H1 (cell line): ENCODE measurements at regions not wholly inside any gene's neighbourhood (a gene's known extent, or its start where the extent isn't known, plus 50 kb on each side); places are given as distances from the start of the nearest gene placed in this dataset.

Experiments
- CTCF ChIA-PET: fragments of 300-600 bp; sonication (Branson Sonifier 250); formaldehyde crosslinking; loops from one replicate; lab custom pipeline; 2021; ENCODE audit not compliant: partially characterized antibody; lab: Charles Lee
- POLR2A ChIA-PET: fragments of 300-600 bp; sonication (Branson Sonifier 250); formaldehyde crosslinking; loops from one replicate; lab custom pipeline; 2021; ENCODE audit warnings: inconsistent platforms; ENCODE audit not compliant: partially characterized antibody; lab: Charles Lee
- DNase-seq, 2 experiments: peaks; one replicate each; pipeline versions ENCODE4 v3.0.0 to v3.0.0-alpha.2; 2010 to 2022; ENCODE audit warnings: low spot score in 2 of 2, low read depth in 1 of 2, mixed read lengths in 1 of 2
- FAIRE-seq: peaks from 2 replicates; lab custom pipeline; 2011; peaks lifted over from hg19 to GRCh38; lab: Jason Lieb, UNC
- H2AFZ ChIP-seq: 2 replicates; pipeline ENCODE4 v1.8.1; 2012; ENCODE audit warnings: low read length, inconsistent platforms
- H2AK5ac ChIP-seq: 2 replicates; pipeline ENCODE4 v1.6.1; 2013; ENCODE audit warnings: low read depth, low read length
- H2BK120ac ChIP-seq: replicated peaks from 2 replicates; pipeline ENCODE3; 2013; ENCODE audit warnings: low read depth, low read length, inconsistent platforms
- H2BK12ac ChIP-seq: 2 replicates; pipeline ENCODE4 v1.6.1; 2013; ENCODE audit warnings: low read depth, low read length
- H2BK15ac ChIP-seq: 2 replicates; pipeline ENCODE4 v1.6.1; 2013; ENCODE audit warnings: low read length
- H2BK20ac ChIP-seq: 2 replicates; pipeline ENCODE4 v1.6.1; 2013; ENCODE audit warnings: low read length
- H2BK5ac ChIP-seq: 2 replicates; pipeline ENCODE4 v1.6.1; 2013; ENCODE audit warnings: low read depth, low read length
- H3K14ac ChIP-seq: 2 replicates; pipeline ENCODE4 v1.6.1; 2013; ENCODE audit warnings: inconsistent platforms; ENCODE audit not compliant: insufficient read length
- H3K18ac ChIP-seq: 2 replicates; pipeline ENCODE4 v1.6.1; 2013; ENCODE audit warnings: low read length; ENCODE audit errors: extremely low read depth
- H3K23ac ChIP-seq: 2 replicates; pipeline ENCODE4 v1.6.1; 2013; ENCODE audit warnings: inconsistent platforms; ENCODE audit not compliant: insufficient read length
- H3K23me2 ChIP-seq: 2 replicates; pipeline ENCODE4 v1.6.1; 2013; ENCODE audit warnings: low read depth, low read length
- H3K27ac ChIP-seq: 2 replicates; pipeline ENCODE4 v1.6.1; 2011; ENCODE audit warnings: low read depth, low read length, inconsistent platforms
- H3K27me3 ChIP-seq, 4 experiments: replicated peaks in 1 of 4; 1 replicate in 1 of 4; 2 replicates in 3 of 4; pipeline versions ENCODE4 v1.6.1 to v1.8.1; 2011 to 2013; ENCODE audit warnings: low read length in 3 of 4, mild to moderate bottlenecking in 3 of 4, inconsistent platforms in 2 of 4, mixed read lengths in 2 of 4, moderate library complexity in 1 of 4; ENCODE audit not compliant: control insufficient read depth in 3 of 4, insufficient read depth in 3 of 4; ENCODE audit errors: extremely low read depth in 1 of 4
- H3K36me3 ChIP-seq, 4 experiments: 2 replicates each; pipeline versions ENCODE4 v1.6.1 to v1.8.1; 2011 to 2013; ENCODE audit warnings: mild to moderate bottlenecking in 4 of 4, low read length in 3 of 4, moderate library complexity in 2 of 4, control low read depth in 1 of 4, inconsistent platforms in 1 of 4; ENCODE audit not compliant: insufficient read depth in 4 of 4, control insufficient read depth in 2 of 4
- H3K4ac ChIP-seq: replicated peaks from 2 replicates; pipeline ENCODE3; 2013; ENCODE audit warnings: low read length, low read depth, mixed read lengths, inconsistent platforms; ENCODE audit not compliant: insufficient read length
- H3K4me1 ChIP-seq, 4 experiments: replicated peaks in 1 of 4; 1 replicate in 1 of 4; 2 replicates in 3 of 4; pipeline versions ENCODE4 v1.6.1 to v1.8.1; 2011 to 2013; ENCODE audit warnings: low read length in 3 of 4, inconsistent platforms in 2 of 4, mixed read lengths in 1 of 4; ENCODE audit not compliant: insufficient read depth in 4 of 4, control insufficient read depth in 3 of 4
- H3K4me2 ChIP-seq, 2 experiments: 2 replicates each; pipeline versions ENCODE4 v1.6.1 to v1.8.1; 2011 to 2013; ENCODE audit warnings: low read depth in 2 of 2, low read length in 2 of 2, control low read depth in 1 of 2, inconsistent platforms in 1 of 2, mild to moderate bottlenecking in 1 of 2; ENCODE audit not compliant: insufficient read depth in 1 of 2
- H3K4me3 ChIP-seq, 4 experiments: fragments of 200-600, 300-600 bp in 1 of 4; sonication (generic), shearing (Covaris generic), sonication (Bioruptor Twin) in 1 of 4; 2 replicates each; pipeline versions ENCODE4 v1.5.1 to v1.8.1; 2011 to 2016; ENCODE audit warnings: low read length in 4 of 4, low read depth in 3 of 4, control low read depth in 2 of 4, inconsistent platforms in 2 of 4, mild to moderate bottlenecking in 2 of 4, mixed read lengths in 1 of 4, moderate library complexity in 1 of 4; ENCODE audit not compliant: insufficient read depth in 2 of 4; ENCODE audit errors: extremely low read depth in 1 of 4
- H3K56ac ChIP-seq: replicated peaks from 2 replicates; pipeline ENCODE3; 2013; ENCODE audit warnings: low read depth, mild to moderate bottlenecking, mixed read lengths, low read length, inconsistent platforms; ENCODE audit not compliant: insufficient read length
- H3K79me1 ChIP-seq: 2 replicates; pipeline ENCODE4 v1.6.1; 2013; ENCODE audit warnings: low read depth, low read length, control low read depth
- H3K79me2 ChIP-seq, 2 experiments: 2 replicates each; pipeline versions ENCODE4 v1.6.1 to v1.8.1; 2012 to 2013; ENCODE audit warnings: low read length in 2 of 2, mild to moderate bottlenecking in 2 of 2, inconsistent platforms in 1 of 2; ENCODE audit not compliant: insufficient read depth in 2 of 2, control insufficient read depth in 1 of 2
- H3K9ac ChIP-seq, 4 experiments: replicated peaks in 1 of 4; 1 replicate in 1 of 4; 2 replicates in 3 of 4; pipeline versions ENCODE4 v1.6.1 to v1.8.1; 2011 to 2013; ENCODE audit warnings: low read depth in 3 of 4, low read length in 3 of 4, control low read depth in 2 of 4, mild to moderate bottlenecking in 2 of 4, moderate library complexity in 2 of 4, inconsistent platforms in 1 of 4; ENCODE audit errors: extremely low read depth in 1 of 4
- H3K9me3 ChIP-seq, 2 experiments: 2 replicates each; pipeline versions ENCODE4 v1.6.1 to v1.8.1; 2012 to 2013; ENCODE audit warnings: mild to moderate bottlenecking in 2 of 2, moderate library complexity in 2 of 2, control low read depth in 1 of 2, inconsistent platforms in 1 of 2, low read depth in 1 of 2, low read length in 1 of 2, mixed read lengths in 1 of 2; ENCODE audit not compliant: insufficient read depth in 2 of 2
- H4K20me1 ChIP-seq, 2 experiments: replicated peaks in 1 of 2; 2 replicates each; pipeline versions ENCODE3 to v1.8.1; 2011 to 2013; ENCODE audit warnings: inconsistent platforms in 2 of 2, low read length in 2 of 2, mild to moderate bottlenecking in 1 of 2; ENCODE audit not compliant: insufficient read depth in 2 of 2, control insufficient read depth in 1 of 2
- H4K5ac ChIP-seq: 2 replicates; pipeline ENCODE4 v1.6.1; 2013; ENCODE audit warnings: low read length, low read depth, mixed read lengths, inconsistent platforms; ENCODE audit not compliant: insufficient read length
- H4K8ac ChIP-seq: 2 replicates; pipeline ENCODE4 v1.8.0; 2013; ENCODE audit warnings: mild to moderate bottlenecking, moderate library complexity, low read length, inconsistent platforms; ENCODE audit not compliant: insufficient read depth; ENCODE audit errors: extremely low read depth
- H4K91ac ChIP-seq: replicated peaks from 2 replicates; pipeline ENCODE3; 2013; ENCODE audit warnings: low read length, mixed read lengths, inconsistent platforms; ENCODE audit not compliant: insufficient read length
- EP300 ChIP-seq, 2 experiments: IDR thresholded peaks; 1 replicate in 1 of 2; 2 replicates in 1 of 2; pipeline ENCODE4 v1.6.1; 2011 to 2012; ENCODE audit warnings: low read depth in 2 of 2, low read length in 2 of 2, mild to moderate bottlenecking in 2 of 2, borderline replicate concordance in 1 of 2, inconsistent platforms in 1 of 2, moderate library complexity in 1 of 2
- KDM1A ChIP-seq: fragments of 200-600, 300-600 bp; sonication (generic); IDR thresholded peaks from 2 replicates; pipeline ENCODE4 v1.7.1; 2016; ENCODE audit warnings: mild to moderate bottlenecking, low read length, borderline replicate concordance
- RFX5 ChIP-seq: IDR thresholded peaks from 2 replicates; pipeline ENCODE4 v1.6.1; 2011; ENCODE audit warnings: low read depth, low read length, improper control_type of control experiment, borderline replicate concordance
- RNF2 ChIP-seq: fragments of 200-900, 300-1000 bp; sonication (generic); IDR thresholded peaks from 2 replicates; pipeline ENCODE4 v1.7.1; 2016; ENCODE audit warnings: borderline replicate concordance, low read depth, mild to moderate bottlenecking, antibody characterized with exemption, low read length; ENCODE audit not compliant: poor library complexity, severe bottlenecking; ENCODE audit errors: missing control alignments
- SIRT6 ChIP-seq: IDR thresholded peaks from one replicate; pipeline ENCODE4 v1.7.1; 2012; ENCODE audit warnings: low read length, inconsistent platforms
- SRF ChIP-seq: IDR thresholded peaks from 2 replicates; pipeline ENCODE4 v1.6.1; 2011; ENCODE audit warnings: mild to moderate bottlenecking, low read depth, low read length, moderate library complexity
- WGBS, 2 experiments: shearing (Covaris generic) in 1 of 2; methylation state at CpG; one replicate each; pipeline versions ENCODE4 v1.1.6 to v1.1.7; 2013 to 2015; ENCODE audit warnings: low lambda C conversion rate in 2 of 2, mixed read lengths in 2 of 2, inconsistent platforms in 1 of 2, low coverage in 1 of 2, missing lambda C conversion rate in 1 of 2; ENCODE audit not compliant: insufficient replicate concordance in 2 of 2, insufficient coverage in 1 of 2, insufficient read length in 1 of 2; ENCODE audit errors: extremely low coverage in 1 of 2, missing lambda C conversion rate in 1 of 2; 5-methylcytosine and 5-hydroxymethylcytosine counted together

GRCh38 chr16:20137909-20138308 lies 64.2 kb upstream of the GPR139 start:
- Histone ChIP-seq H3K79me2 (no peaks in the 10 kb centered on the region), H4K91ac (no peak overlapping the region), H2BK12ac (no peak overlapping the region), H2BK15ac (no peak overlapping the region), H3K23me2 (no peaks in the 10 kb centered on the region; the same call in 1 of the 2 replicates), H3K4ac (no peak overlapping the region), H3K9me3 (no peaks in the 10 kb centered on the region), H3K4me1 (no peaks in the 10 kb centered on the region), H3K14ac (no peak overlapping the region), H2BK5ac (no peak overlapping the region), H2AK5ac (no peak overlapping the region), H3K18ac (no peak overlapping the region), H2BK120ac (no peak overlapping the region), H3K23ac (no peak overlapping the region), H3K27ac (no peak overlapping the region), H4K20me1 (no peaks in the 10 kb centered on the region), H3K36me3 (no peaks in the 10 kb centered on the region), H3K9ac (no peak overlapping the region), H3K27me3 (no peaks in the 10 kb centered on the region), H4K5ac (no peak overlapping the region), H3K56ac (no peak overlapping the region), H3K79me1 (no peaks in the 10 kb centered on the region), H3K4me2 (no peak overlapping the region), H3K4me3 (no peak overlapping the region), H2AFZ (no peak overlapping the region), H4K8ac (no peak overlapping the region), H2BK20ac (no peak overlapping the region)
- FAIRE-seq (no peak), DNase-seq (no peak)
- POLR2A ChIA-PET = no interaction called here
- WGBS, 2 experiments = 86% methylated on average over 2 of the region's 2 CpGs; no CpG with 5 or more reads in 1 of the 2 experiments
- CTCF ChIA-PET = interaction anchor here (1.4 kb wide), 1 partner anchor 162 kb away, joined by 6 read pairs; no protein-coding TSS in a partner anchor
- TF ChIP-seq RNF2 (no peak), EP300 (IDR thresholded peaks at IDR 0.05; ENCODE audit: borderline replicate concordance in 1 of 2, low read depth in 2 of 2, low read length in 2 of 2) (no peak), SIRT6 (no peak), KDM1A (no peak), RFX5 (no peak), SRF (no peak)
